Smooth muscle cell (in vitro differentiated cells): ENCODE measurements at regions not wholly inside any gene's neighbourhood (a gene's known extent, or its start where the extent isn't known, plus 50 kb on each side); places are given as distances from the start of the nearest gene placed in this dataset.
"Not testable (repeated sequence)": the region's sequence is repeated elsewhere in the genome, so short reads cannot be mapped to it uniquely, and the experiment has no call there.

Experiments used
- DNase-seq: peaks from one replicate; lab custom pipeline; 2025; ENCODE audit not compliant: unreplicated experiment; lab: John Stamatoyannopoulos, UW
- H2AFZ ChIP-seq: fragments of 200-600 bp; sonication (generic); 2 replicates; pipeline ENCODE4 v1.6.0; 2016; ENCODE audit warnings: antibody characterized with exemption, low read depth, mild to moderate bottlenecking
- H3F3A ChIP-seq: fragments of 200-600 bp; sonication (generic); 2 replicates; pipeline ENCODE4 v1.6.0; 2017; ENCODE audit warnings: antibody characterized with exemption, low read depth
- H3K27ac ChIP-seq: fragments of 200-600 bp; sonication (generic); 2 replicates; pipeline ENCODE4 v1.5.1; 2016; ENCODE audit warnings: low read depth, mild to moderate bottlenecking
- H3K27me3 ChIP-seq: fragments of 200-600 bp; sonication (generic); 2 replicates; pipeline ENCODE4 v1.6.1; 2016; ENCODE audit warnings: low read depth, mild to moderate bottlenecking
- H3K36me3 ChIP-seq: fragments of 200-600 bp; sonication (generic); 2 replicates; pipeline ENCODE4 v1.5.1; 2016; ENCODE audit warnings: low read depth
- H3K4me1 ChIP-seq: fragments of 200-600 bp; sonication (generic); 2 replicates; pipeline ENCODE4 v1.5.1; 2016; ENCODE audit warnings: low read depth
- H3K4me2 ChIP-seq: fragments of 200-600 bp; sonication (generic); 2 replicates; pipeline ENCODE4 v1.6.0; 2016; ENCODE audit warnings: mild to moderate bottlenecking
- H3K4me3 ChIP-seq: fragments of 200-600 bp; sonication (generic); 2 replicates; pipeline ENCODE4 v1.5.1; 2016; ENCODE audit warnings: mild to moderate bottlenecking
- H3K79me2 ChIP-seq: fragments of 200-600 bp; sonication (generic); 2 replicates; pipeline ENCODE4 v1.6.0; 2016; ENCODE audit warnings: low read depth, mild to moderate bottlenecking
- H3K9ac ChIP-seq: fragments of 200-600 bp; sonication (generic); 2 replicates; pipeline ENCODE4 v1.6.0; 2016; ENCODE audit warnings: low read depth
- H3K9me3 ChIP-seq: fragments of 200-600 bp; sonication (generic); replicated peaks from 2 replicates; pipeline ENCODE4 v1.5.1; 2016; ENCODE audit warnings: low read depth
- H4K20me1 ChIP-seq: fragments of 200-600 bp; sonication (generic); 2 replicates; pipeline ENCODE4 v1.6.0; 2016; ENCODE audit warnings: low read depth
- WGBS: methylation state at CpG from one replicate; pipeline ENCODE4 v1.1.7; 2016; ENCODE audit warnings: low lambda C conversion rate; 5-methylcytosine and 5-hydroxymethylcytosine counted together

DNA sequence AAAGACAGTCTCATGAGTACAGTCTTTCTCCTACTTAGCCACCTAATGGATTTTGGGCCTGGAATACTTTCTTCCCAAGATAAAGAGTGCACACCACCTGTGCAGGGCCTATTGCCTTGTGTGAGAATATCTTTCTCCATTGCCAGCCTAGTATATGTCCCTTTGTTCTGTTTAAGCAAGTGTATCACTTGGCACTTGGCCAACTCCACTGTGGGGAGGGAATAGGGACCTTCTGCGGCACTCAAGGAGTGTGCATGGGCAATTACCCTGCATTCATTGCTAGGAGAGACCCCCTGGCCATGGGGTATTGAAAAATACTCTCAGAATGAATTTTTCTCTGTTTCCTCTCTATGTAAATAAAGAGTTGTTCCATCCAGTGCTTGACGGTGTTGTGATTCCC, 201.7 kb upstream of the OR4C13 start:
- not testable (repeated sequence) for H2AFZ ChIP-seq, H3K4me2 ChIP-seq, H3K27me3 ChIP-seq, H3K79me2 ChIP-seq, H3K9me3 ChIP-seq, DNase-seq, H3F3A ChIP-seq, H3K4me1 ChIP-seq, H3K27ac ChIP-seq, H3K36me3 ChIP-seq, H3K4me3 ChIP-seq, H4K20me1 ChIP-seq, H3K9ac ChIP-seq
- WGBS: 43% methylated on average over 2 of the region's 2 CpGs

DNA sequence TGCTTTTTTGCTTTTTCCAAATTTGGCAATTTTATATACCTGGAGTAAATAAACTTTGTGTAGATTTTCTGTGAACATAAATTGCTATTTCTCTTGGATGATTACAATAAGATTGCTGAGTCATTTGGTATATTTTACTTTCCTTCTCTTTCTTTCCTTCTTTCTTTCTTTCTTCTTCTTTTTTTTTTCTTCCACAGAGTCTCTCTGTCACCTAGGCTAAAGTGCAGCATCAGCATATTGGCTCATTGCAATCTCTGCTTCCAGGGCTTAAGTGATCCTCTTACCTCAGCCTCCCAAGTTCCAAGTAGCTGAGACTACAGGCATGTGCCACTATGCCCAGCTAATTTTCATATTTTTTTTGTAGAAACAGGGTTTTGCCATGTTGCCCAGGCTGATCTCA, 201.2 kb upstream of the OR4C13 start:
- H3K27me3 ChIP-seq, H3K36me3 ChIP-seq, H3K27ac ChIP-seq, H2AFZ ChIP-seq, H3K4me2 ChIP-seq, H3K9me3 ChIP-seq, H3F3A ChIP-seq, H4K20me1 ChIP-seq, H3K4me1 ChIP-seq, H3K4me3 ChIP-seq, DNase-seq, H3K79me2 ChIP-seq, H3K9ac ChIP-seq: not testable (repeated sequence)

DNA sequence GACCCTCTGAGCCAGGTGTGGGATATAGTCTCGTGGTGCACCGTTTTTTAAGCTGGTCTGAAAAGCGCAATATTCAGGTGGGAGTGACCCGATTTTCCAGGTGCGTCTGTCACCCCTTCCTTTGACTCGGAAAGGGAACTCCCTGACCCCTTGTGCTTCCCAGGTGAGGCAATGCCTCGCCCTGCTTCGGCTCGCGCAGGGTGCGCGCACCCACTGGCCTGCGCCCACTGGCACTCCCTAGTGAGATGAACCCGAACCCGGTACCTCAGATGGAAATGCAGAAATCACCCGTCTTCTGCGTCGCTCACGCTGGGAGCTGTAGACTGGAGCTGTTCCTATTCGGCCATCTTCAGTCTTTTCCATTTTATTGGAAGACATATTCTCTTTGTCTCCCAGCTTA, 171.4 kb upstream of the OR4C13 start:
- H3K4me2 ChIP-seq, H3K9ac ChIP-seq, H3K27me3 ChIP-seq, H3K9me3 ChIP-seq, H3K4me1 ChIP-seq, DNase-seq, H3F3A ChIP-seq, H3K4me3 ChIP-seq, H3K27ac ChIP-seq, H3K79me2 ChIP-seq, H3K36me3 ChIP-seq, H2AFZ ChIP-seq, H4K20me1 ChIP-seq: not testable (repeated sequence)
- WGBS: 90% methylated on average over 20 of the region's 20 CpGs

DNA sequence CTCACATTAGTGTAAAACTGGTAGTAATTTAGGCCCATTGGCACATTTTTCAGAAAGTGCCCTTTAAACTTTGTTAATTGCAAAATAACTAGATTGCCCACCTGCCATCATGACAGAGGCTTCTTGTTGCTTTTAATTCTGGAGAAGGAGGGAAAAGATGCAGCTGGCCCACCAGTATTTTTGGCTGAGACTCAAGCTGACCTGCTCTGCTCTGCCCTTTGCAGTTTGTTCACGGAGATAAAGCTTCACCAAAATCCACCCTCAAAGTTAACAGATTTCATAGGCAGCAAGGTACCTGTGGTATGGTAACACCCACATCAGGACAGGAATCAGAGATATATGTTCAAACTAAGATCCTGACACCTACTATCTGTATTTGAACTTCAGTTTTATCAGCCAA, 170.2 kb upstream of the OR4C13 start:
- H4K20me1 ChIP-seq, H3K9me3 ChIP-seq, H3F3A ChIP-seq, H3K79me2 ChIP-seq, H3K4me2 ChIP-seq, H3K27me3 ChIP-seq, H3K36me3 ChIP-seq, H2AFZ ChIP-seq, H3K4me1 ChIP-seq, H3K9ac ChIP-seq, H3K4me3 ChIP-seq, H3K27ac ChIP-seq, DNase-seq: not testable (repeated sequence)
- WGBS: 50% methylated on average over 1 of the region's 1 CpG

DNA sequence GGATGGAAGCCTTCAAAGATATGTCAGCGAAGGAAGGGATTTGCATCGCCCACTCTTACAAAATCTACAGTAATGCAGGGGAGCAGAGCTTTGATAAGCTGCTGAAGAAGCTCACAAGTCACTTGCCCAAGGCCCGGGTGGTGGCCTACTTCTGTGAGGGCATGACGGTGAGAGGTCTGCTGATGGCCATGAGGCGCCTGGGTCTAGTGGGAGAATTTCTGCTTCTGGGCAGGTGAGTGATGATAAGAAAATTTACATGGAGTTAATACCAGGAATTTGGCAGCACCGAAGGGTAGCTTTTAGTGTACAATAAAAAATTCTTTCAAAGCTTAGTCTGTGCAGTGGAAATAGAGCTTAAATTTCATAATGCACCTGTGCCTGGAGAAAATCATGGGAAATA, 168.3 kb upstream of the OR4C13 start:
- not testable (repeated sequence) for H3K4me2 ChIP-seq, H3K9me3 ChIP-seq, H4K20me1 ChIP-seq, H3K27me3 ChIP-seq, H3K36me3 ChIP-seq, H3K4me3 ChIP-seq, H3K4me1 ChIP-seq, H3K9ac ChIP-seq, H3K79me2 ChIP-seq, H3F3A ChIP-seq, H3K27ac ChIP-seq, DNase-seq, H2AFZ ChIP-seq
- 77% methylated on average over 5 of the region's 6 CpGs for WGBS

DNA sequence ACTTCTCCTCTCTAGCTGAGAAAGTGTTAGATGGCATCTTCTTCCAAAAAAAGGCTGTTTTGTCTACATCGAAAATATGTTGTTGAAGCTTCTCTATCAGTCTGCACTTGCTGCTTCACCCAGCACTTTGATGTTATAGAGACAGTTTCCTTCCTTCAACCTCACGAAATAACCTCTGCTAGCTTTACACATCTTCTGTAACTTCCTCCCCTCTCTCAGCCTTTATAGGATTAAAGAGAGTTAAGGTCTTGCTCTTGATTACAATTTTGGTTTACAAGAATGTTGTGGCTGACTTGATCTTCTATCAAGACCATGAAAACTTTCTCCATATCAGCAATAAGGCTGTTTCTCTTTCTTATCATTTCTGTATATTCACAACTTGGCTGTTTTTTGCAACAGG, 162.4 kb upstream of the OR4C13 start:
- not testable (repeated sequence) for H3F3A ChIP-seq, H3K4me2 ChIP-seq, H2AFZ ChIP-seq, H3K4me1 ChIP-seq, H3K27ac ChIP-seq, H3K9ac ChIP-seq, H3K36me3 ChIP-seq, DNase-seq, H3K27me3 ChIP-seq, H3K9me3 ChIP-seq, H3K4me3 ChIP-seq, H3K79me2 ChIP-seq, H4K20me1 ChIP-seq
- WGBS: 45% methylated on average over 2 of the region's 2 CpGs

DNA sequence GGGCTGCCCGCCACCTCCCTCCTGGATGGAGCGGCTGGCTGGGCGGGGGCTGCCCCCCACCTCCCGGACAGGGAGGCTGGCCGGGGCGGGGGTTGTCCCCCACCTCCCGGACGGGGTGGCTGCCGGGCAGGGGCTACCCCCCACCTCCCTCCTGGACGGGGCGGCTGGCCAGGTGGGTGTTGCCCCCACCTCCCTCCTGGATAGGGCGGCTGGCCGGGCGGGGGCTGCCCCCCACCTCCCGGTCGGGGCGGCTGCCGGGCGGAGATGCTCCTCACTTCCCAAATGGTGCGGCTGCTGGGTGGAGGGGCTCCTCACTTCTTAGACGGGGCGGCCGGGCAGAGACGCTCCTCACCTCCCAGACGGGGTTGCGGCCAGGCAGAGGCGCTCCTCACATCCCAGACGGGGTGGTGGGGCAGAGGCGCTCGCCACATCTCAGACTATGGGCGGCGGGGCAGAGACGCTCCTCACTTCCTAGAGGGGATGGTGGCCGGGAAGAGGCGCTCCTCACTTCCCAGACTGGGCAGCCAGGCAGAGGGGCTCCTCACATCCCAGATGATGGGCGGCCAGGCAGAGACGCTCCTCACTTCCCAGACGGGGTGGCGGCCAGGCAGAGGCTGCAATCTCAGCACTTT, 153.9 kb upstream of the OR4C13 start:
- H3K9ac ChIP-seq, H3K9me3 ChIP-seq, H3K36me3 ChIP-seq, H3K4me3 ChIP-seq, DNase-seq, H4K20me1 ChIP-seq, H2AFZ ChIP-seq, H3K27ac ChIP-seq, H3F3A ChIP-seq, H3K4me1 ChIP-seq, H3K4me2 ChIP-seq, H3K79me2 ChIP-seq, H3K27me3 ChIP-seq: not testable (repeated sequence)
- 88% methylated on average over 17 of the region's 39 CpGs for WGBS

DNA sequence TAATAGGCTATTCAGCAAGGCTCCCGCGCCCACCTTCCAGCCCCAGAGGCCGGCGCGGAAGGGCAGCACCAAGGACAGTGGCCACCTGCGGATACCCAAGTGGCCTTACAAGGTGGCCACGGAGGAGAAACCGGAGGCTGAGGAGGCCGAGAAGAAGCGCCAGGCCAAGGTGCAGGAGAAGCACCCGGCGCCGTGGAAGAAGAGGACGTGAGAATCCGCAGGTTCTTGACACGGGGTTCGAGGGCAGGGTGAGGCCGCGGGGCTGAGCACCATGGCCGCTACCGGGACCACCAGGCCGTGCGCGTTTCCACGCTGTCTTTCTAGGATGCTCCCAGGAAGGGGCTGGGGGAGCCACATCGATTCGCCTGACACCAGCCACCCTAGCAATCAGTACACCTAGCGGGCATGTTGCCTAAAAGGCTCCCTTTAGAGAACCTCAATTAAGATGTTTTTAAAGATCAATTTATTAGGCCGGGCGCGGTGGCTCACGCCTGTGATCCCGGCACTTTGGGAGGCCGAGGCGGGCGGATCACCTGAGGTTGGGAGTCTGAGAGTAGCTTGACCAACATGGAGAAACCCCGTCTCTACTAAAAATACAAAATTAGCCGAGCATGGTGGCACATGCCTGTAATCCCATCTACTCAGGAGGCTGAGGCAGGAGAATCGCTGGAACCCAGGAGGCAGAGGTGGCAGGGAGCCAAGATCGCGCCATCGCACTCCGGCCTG, 134.3 kb upstream of the OR4C13 start:
- H3K27me3 ChIP-seq, H3K9me3 ChIP-seq, H3K27ac ChIP-seq, H3F3A ChIP-seq, H2AFZ ChIP-seq, H3K36me3 ChIP-seq, H3K4me3 ChIP-seq, DNase-seq, H3K4me1 ChIP-seq, H3K79me2 ChIP-seq, H3K9ac ChIP-seq, H3K4me2 ChIP-seq, H4K20me1 ChIP-seq: not testable (repeated sequence)
- 89% methylated on average over 43 of the region's 43 CpGs for WGBS

DNA sequence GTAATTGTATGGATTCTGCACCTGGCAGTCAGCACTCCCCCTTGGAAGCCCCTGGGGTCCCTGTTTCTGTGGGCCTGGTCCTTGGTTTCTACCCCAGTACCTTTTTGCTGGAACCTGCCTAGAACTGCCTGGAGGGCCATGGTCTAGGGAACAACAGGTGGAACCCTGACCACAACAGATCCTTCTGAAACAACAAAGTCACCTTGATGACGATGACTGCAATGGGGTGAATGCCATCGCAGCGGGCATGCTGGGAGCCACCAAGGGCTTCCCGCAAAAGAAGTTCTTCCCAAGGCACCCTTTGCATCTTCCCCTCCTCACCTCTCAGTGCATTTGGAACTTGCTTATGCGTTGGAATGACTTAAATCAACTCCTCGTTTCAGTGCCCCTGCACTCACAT, 129.0 kb upstream of the OR4C13 start:
- H3K27me3 ChIP-seq, H2AFZ ChIP-seq, H3K36me3 ChIP-seq, H3F3A ChIP-seq, H3K27ac ChIP-seq, H3K9me3 ChIP-seq, H3K4me3 ChIP-seq, H4K20me1 ChIP-seq, H3K4me1 ChIP-seq, DNase-seq, H3K4me2 ChIP-seq, H3K9ac ChIP-seq, H3K79me2 ChIP-seq: not testable (repeated sequence)
- 67% methylated on average over 6 of the region's 6 CpGs for WGBS
